HG03045 (cell line): ENCODE measurements at regions not wholly inside any gene's neighbourhood (a gene's known extent, or its start where the extent isn't known, plus 50 kb on each side); places are given as distances from the start of the nearest gene placed in this dataset.
"Not testable (repeated sequence)": the region's sequence is repeated elsewhere in the genome, so short reads cannot be mapped to it uniquely, and the experiment has no call there.

Experiments
- ATAC-seq: cut with Tn5 transposase; IDR thresholded peaks from one replicate; pipeline ENCODE4 v1.9.1; 2021; ENCODE audit warnings: mild to moderate bottlenecking, moderate library complexity; ENCODE audit not compliant: unreplicated experiment

- no peak for ATAC-seq
Measured at GRCh38 chr3:103410231-103410630, 975.4 kb downstream of the ZPLD1 start.

DNA sequence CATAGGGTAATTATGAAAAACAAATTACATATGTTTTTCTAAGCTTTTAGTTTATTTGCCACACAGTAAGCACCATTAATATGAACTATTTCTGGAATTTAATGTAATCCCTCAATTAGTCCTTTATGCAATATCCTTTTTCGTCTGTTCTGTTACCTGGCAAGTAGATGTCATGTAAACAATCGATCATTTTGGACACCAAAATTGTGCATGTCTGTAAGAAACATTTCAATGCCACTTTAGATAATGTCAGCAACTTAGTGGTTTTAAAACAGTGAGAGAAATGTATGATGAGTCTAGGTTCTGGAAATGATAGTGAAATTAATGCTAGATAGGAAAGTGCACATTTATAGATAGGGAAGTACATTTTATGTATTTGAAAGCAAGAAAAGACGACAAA, 986.6 kb downstream of the ZPLD1 start:
- no peak for ATAC-seq

DNA sequence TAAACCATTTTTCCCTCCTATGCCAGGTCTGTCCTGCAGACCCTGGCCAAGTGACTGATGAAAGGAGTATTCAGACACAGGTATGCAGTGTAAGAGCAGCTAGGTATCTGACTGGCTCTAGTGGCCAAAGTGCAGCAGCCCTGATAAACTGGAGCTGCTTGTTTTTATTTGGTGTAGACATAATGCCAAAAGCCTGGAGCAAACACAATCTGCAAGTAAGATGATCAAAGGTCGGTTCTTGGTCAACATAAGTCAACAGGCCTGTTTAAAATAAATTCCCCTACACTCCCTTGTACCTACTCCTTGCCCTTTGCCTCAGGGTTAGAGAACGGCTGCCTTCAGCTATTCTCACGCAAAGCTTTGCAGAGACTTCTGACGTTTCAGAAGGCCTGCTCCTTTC, 1003.1 kb downstream of the ZPLD1 start:
- ATAC-seq: no peak

GRCh38 chr3:103440539-103441203, 1005.9 kb downstream of the ZPLD1 start:
- ATAC-seq: no peak

- ATAC-seq: no peak
Measured at GRCh38 chr3:103446953-103447629, 1012.3 kb downstream of the ZPLD1 start.

DNA sequence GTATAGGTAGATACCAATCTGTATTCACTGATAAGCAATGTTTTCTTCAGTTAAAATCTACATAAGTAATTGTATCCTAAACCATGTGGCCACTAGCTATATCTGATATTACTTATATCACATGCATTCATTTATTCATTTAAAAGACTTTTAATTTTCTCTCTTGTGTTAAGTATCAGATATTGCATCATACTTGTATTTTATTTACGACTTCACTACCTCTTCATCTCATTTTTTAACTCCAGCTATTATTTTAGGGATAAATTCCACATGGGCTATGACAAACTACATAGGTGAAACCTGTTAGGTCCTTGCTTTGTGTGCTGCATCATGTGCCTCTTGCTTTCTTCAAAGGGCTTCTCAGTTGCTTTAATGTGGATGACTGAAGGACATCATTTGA, 1018.3 kb downstream of the ZPLD1 start:
- ATAC-seq: no peak

GRCh38 chr3:103459815-103460214, 1025.0 kb downstream of the ZPLD1 start:
- no peak for ATAC-seq

DNA sequence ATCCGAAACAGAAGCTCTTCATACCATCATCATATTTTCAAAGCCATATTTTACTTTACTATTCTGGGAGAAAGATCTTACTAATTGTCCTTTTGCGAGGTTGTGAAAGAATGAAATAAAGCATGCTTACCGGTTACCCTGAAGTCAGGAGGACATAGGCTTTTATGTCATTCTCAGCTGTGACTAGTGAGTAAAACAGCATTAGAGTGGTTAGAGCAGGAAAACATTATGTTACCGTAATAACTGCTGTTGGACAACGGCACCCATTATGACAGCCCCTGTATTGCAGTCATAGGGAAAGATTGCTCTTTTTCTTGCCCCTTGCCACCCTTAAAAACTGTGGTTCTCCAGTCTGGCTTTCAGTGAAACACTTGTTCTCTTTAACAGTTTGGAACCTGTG, 1035.7 kb downstream of the ZPLD1 start:
- no peak for ATAC-seq

- no peak for ATAC-seq
Measured at GRCh38 chr3:103494011-103494410, 1059.2 kb downstream of the ZPLD1 start.

GRCh38 chr3:103494512-103494911, 1059.7 kb downstream of the ZPLD1 start:
- no peak for ATAC-seq

DNA sequence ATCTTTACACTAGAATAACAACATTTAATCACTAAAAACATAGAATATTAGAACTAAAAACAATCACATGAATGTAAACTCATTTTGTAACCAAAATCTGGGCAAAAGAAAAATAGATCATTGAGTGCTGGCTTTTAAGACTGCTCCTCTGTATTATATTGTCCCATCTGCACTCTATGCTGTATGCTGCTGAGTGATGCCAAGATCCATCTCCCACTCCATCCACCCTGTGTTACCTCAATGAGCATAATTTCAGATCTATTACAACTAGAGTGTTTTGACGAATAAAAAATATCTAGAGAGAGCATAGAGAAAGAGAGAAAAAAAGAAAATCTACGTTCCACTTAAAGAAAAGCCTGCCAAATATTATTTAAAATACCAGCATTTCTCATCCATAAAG, 1060.4 kb downstream of the ZPLD1 start:
- no peak for ATAC-seq

- no peak for ATAC-seq
Measured at GRCh38 chr3:103499132-103499900, 1064.5 kb downstream of the ZPLD1 start.

- no peak for ATAC-seq
Measured at GRCh38 chr3:103499967-103500366, 1065.2 kb downstream of the ZPLD1 start.

DNA sequence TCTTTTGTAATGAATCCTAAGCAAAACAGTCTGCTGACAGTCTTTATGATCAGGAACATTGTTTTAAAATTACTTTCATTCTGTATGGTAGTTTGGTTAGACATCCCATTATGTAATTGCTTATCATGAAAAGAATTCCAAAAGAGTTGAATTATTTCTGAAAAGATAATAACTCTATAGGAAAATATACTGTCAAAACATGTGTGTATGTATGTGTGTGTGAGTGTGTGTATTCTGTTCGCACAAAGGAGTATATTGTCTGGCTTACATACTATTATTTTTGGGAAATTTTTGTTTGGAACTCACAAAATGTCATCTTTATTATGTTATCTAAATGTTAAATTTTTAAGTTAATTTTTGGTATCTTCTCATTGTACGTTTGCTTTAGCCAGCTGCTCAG, 1075.9 kb downstream of the ZPLD1 start:
- no peak for ATAC-seq

DNA sequence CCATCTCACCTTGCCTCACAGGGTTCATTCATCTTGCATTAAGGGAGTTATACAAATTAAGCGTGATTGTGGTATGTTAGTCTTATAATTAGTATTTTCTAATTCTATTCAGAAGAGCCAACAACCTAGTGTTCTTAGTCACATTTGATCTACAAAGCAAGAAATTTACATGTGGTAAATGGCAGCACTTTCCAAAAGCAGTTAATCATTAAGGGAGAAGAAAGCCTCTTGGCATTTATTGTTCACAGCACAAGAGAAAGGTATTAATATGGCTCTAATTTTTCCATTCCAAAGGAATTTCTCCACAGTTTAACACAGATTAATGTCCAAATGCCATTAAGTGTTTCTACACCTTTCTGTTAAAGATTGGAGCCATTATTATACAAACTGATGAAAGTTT, 1077.1 kb downstream of the ZPLD1 start:
- no peak for ATAC-seq

DNA sequence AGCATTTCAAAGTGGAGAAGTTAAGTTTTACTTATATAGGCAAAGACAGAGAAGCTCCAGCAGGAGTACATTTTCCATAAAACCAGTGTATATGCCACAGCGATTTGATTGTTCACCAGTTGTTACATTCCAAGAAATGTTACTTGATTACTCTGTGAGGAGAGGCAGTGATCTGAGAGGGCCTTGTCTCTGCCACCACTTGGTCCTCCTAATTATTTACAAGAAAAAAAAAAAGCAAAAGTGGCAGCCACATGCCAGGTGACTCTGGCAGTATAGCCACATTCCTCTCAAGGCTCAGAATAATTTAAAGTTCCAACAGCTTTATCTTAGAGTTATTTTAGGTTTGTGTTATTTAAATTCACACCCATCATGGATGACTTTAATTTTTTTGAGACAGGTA, 1077.8 kb downstream of the ZPLD1 start:
- ATAC-seq: no peak

- ATAC-seq: no peak
Measured at GRCh38 chr3:103513003-103513402, 1078.2 kb downstream of the ZPLD1 start.

- no peak for ATAC-seq
Measured at GRCh38 chr3:103515116-103515515, 1080.3 kb downstream of the ZPLD1 start.

- ATAC-seq: no peak
Measured at GRCh38 chr3:103516950-103517349, 1082.1 kb downstream of the ZPLD1 start.

- ATAC-seq: not testable (repeated sequence)
Measured at GRCh38 chr3:103531327-103531726, 1096.5 kb downstream of the ZPLD1 start.

DNA sequence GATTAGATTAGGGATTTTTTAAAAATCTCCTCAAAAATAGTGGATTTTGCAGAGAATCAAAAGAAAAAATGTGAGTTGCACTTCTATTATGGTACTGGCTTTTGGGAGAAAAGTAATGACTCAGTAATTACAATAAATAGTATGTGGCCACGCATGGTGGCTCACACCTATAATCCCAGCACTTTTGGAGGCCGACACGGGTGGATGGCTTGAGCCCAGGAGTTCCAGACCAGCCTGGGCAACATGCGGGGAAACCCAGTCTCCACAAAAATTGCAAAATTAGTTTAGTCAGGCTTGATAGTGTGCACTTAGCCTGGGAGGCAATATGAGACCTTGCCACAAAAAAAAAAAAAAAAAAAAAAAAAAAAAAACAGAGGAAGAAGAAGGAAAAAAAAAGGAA, 1098.2 kb downstream of the ZPLD1 start:
- ATAC-seq: no peak

DNA sequence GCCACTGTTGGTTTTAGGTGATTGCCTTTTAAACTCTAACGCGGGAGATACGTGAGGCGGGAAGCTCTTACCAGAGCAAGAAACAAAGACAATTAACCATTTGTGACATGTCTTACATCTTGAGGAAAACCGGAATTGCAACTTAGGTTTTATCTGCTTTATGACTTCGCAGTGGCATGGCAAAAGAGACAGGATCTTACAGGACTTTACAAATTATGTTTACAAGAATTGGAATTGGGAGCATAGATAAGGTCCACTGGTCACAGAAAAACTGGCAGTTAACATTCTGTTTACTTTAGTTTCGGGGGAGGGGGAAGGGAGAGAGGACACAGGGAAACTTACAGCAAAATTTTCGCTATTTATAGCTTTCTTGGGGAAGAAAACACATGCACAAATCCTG, 1119.6 kb downstream of the ZPLD1 start:
- no peak for ATAC-seq
